Stimulated activated CD4-positive, alpha-beta T cell treated with anti-CD3 and anti-CD28 coated beads, TNF-alpha, amount 100 ng/mL, for 48 hours (primary cell): ENCODE measurements at regions not wholly inside any gene's neighbourhood (a gene's known extent, or its start where the extent isn't known, plus 50 kb on each side); places are given as distances from the start of the nearest gene placed in this dataset.
"Not testable (repeated sequence)": the region's sequence is repeated elsewhere in the genome, so short reads cannot be mapped to it uniquely, and the experiment has no call there.

Experiments used
- DNase-seq, 3 donors: peaks; one replicate each; pipeline ENCODE4 v3.0.0-alpha.2; 2020; ENCODE audit warnings: low read depth in 3 of 3

GRCh38 chr3:163468531-163469335 is 1609.6 kb downstream of the SI start:
- no peak for DNase-seq

GRCh38 chr3:163462446-163462845 is 1615.8 kb downstream of the SI start:
- no peak for DNase-seq

- no peak for DNase-seq
Measured at GRCh38 chr3:163450698-163451097, 1627.6 kb downstream of the SI start.

- DNase-seq = no peak
Measured at GRCh38 chr3:163438760-163439159, 1639.5 kb downstream of the SI start.

- no peak for DNase-seq
Measured at GRCh38 chr3:163422671-163423070, 1655.6 kb downstream of the SI start.

GRCh38 chr3:163391407-163392181 is 1686.7 kb downstream of the SI start:
- no peak for DNase-seq

- no peak for DNase-seq
Measured at GRCh38 chr3:163384383-163384782, 1693.9 kb downstream of the SI start.

- DNase-seq = no peak
Measured at GRCh38 chr3:163382183-163382582, 1696.1 kb downstream of the SI start.

GRCh38 chr3:163368168-163368567 is 1710.1 kb downstream of the SI start:
- no peak for DNase-seq

- no peak for DNase-seq
Measured at GRCh38 chr3:163364717-163365116, 1713.6 kb downstream of the SI start.

GRCh38 chr3:163362151-163362550 is 1716.1 kb downstream of the SI start:
- no peak for DNase-seq

- DNase-seq = not testable (repeated sequence)
Measured at GRCh38 chr3:163361357-163361878, 1716.9 kb downstream of the SI start.

GRCh38 chr3:163347944-163348343 is 1730.4 kb downstream of the SI start:
- DNase-seq = no peak

- DNase-seq = no peak
Measured at GRCh38 chr3:163335429-163335828, 1742.9 kb downstream of the SI start.

- no peak for DNase-seq
Measured at GRCh38 chr3:163328680-163329079, 1749.6 kb downstream of the SI start.

GRCh38 chr3:163327086-163327485 is 1751.2 kb downstream of the SI start:
- no peak for DNase-seq

- no peak for DNase-seq
Measured at GRCh38 chr3:163315786-163316185, 1762.5 kb downstream of the SI start.

GRCh38 chr3:163306405-163306804 is 1771.9 kb downstream of the SI start:
- DNase-seq = no peak

GRCh38 chr3:163273694-163274093 is 1777.1 kb downstream of the OTOL1 start:
- DNase-seq = no peak

GRCh38 chr3:163266731-163267130 is 1770.1 kb downstream of the OTOL1 start:
- DNase-seq = no peak

- no peak for DNase-seq
Measured at GRCh38 chr3:163261618-163262017, 1765.0 kb downstream of the OTOL1 start.

GRCh38 chr3:163261056-163261455 is 1764.4 kb downstream of the OTOL1 start:
- no peak for DNase-seq

- DNase-seq = no peak
Measured at GRCh38 chr3:163218336-163218735, 1721.7 kb downstream of the OTOL1 start.
